Neural cell (in vitro differentiated cells): ENCODE measurements at regions not wholly inside any gene's neighbourhood (a gene's known extent, or its start where the extent isn't known, plus 50 kb on each side); places are given as distances from the start of the nearest gene placed in this dataset.
"Not testable (repeated sequence)": the region's sequence is repeated elsewhere in the genome, so short reads cannot be mapped to it uniquely, and the experiment has no call there.

Source experiments
- H2AFZ ChIP-seq: fragments of 200-600, 300-800 bp; sonication (generic), shearing (Covaris generic); 2 replicates; pipeline ENCODE4 v1.6.0; 2014; ENCODE audit warnings: low read depth, mild to moderate bottlenecking, antibody characterized with exemption, low read length, moderate library complexity
- H3F3A ChIP-seq: fragments of 200-600 bp; shearing (Covaris generic); 2 replicates; pipeline ENCODE4 v1.6.1; 2016; ENCODE audit warnings: mild to moderate bottlenecking, moderate library complexity, mixed read lengths, antibody characterized with exemption, low read length; ENCODE audit not compliant: insufficient read depth, poor library complexity, severe bottlenecking
- H3K27ac ChIP-seq: fragments of 200-600, 300-800 bp; sonication (generic), shearing (Covaris generic); 2 replicates; pipeline ENCODE4 v1.5.1; 2014; ENCODE audit warnings: mild to moderate bottlenecking, low read length, moderate library complexity
- H3K27me3 ChIP-seq: fragments of 300-800, 200-600 bp; sonication (generic), shearing (Covaris generic); 2 replicates; pipeline ENCODE4 v1.6.0; 2014; ENCODE audit warnings: mild to moderate bottlenecking, low read depth, low read length, moderate library complexity; ENCODE audit not compliant: insufficient read depth
- H3K36me3 ChIP-seq: fragments of 300-800, 200-600 bp; sonication (generic), shearing (Covaris generic); 2 replicates; pipeline ENCODE4 v1.5.1; 2014; ENCODE audit warnings: mild to moderate bottlenecking, antibody characterized with exemption, low read length, moderate library complexity; ENCODE audit not compliant: insufficient read depth
- H3K4me2 ChIP-seq: fragments of 300-800, 200-600 bp; sonication (generic), shearing (Covaris generic); 2 replicates; pipeline ENCODE4 v1.6.0; 2014; ENCODE audit warnings: mild to moderate bottlenecking, low read length
- H3K4me3 ChIP-seq: fragments of 300-800, 200-600 bp; sonication (generic), shearing (Covaris generic); 2 replicates; pipeline ENCODE4 v1.5.1; 2014; ENCODE audit warnings: mild to moderate bottlenecking, low read length, moderate library complexity
- H3K79me2 ChIP-seq: fragments of 200-600 bp; shearing (Covaris generic); replicated peaks from 2 replicates; pipeline ENCODE4 v1.6.0; 2014; ENCODE audit warnings: mild to moderate bottlenecking, low read length, moderate library complexity; ENCODE audit not compliant: insufficient read depth
- H3K9ac ChIP-seq: fragments of 300-800, 200-600 bp; sonication (generic), shearing (Covaris generic); 2 replicates; pipeline ENCODE4 v1.6.1; 2016; ENCODE audit warnings: mild to moderate bottlenecking, low read length, mixed read lengths
- H3K9me2 ChIP-seq: fragments of 200-600 bp; shearing (Covaris generic); 2 replicates; pipeline ENCODE4 v1.6.1; 2016; ENCODE audit warnings: mild to moderate bottlenecking, low read length, mixed read lengths; ENCODE audit not compliant: insufficient read depth
- H3K9me3 ChIP-seq: fragments of 200-600, 300-800 bp; sonication (generic), shearing (Covaris generic); 2 replicates; pipeline ENCODE4 v1.6.1; 2016; ENCODE audit warnings: mild to moderate bottlenecking, mixed run types, low read length, moderate library complexity, mixed read lengths
- H4K20me1 ChIP-seq: fragments of 200-600 bp; shearing (Covaris generic); 2 replicates; pipeline ENCODE4 v1.6.1; 2016; ENCODE audit warnings: mild to moderate bottlenecking, mixed run types; ENCODE audit not compliant: insufficient read depth
- CTCF ChIP-seq: fragments of 450-650 bp; IDR thresholded peaks from 2 replicates; pipeline ENCODE4 v1.5.1; 2014; ENCODE audit warnings: antibody characterized with exemption, mild to moderate bottlenecking, moderate library complexity; ENCODE audit not compliant: poor library complexity, severe bottlenecking
- EP300 ChIP-seq: fragments of 450-650 bp; conservative IDR thresholded peaks from 2 replicates; pipeline ENCODE4 v1.6.1; 2014; ENCODE audit warnings: antibody characterized with exemption, mild to moderate bottlenecking, moderate library complexity; ENCODE audit not compliant: poor library complexity, severe bottlenecking
- EZH2 ChIP-seq: fragments of 200-600, 300-800 bp; shearing (Covaris generic), sonication (generic); IDR thresholded peaks from 2 replicates; pipeline ENCODE4 v1.6.1; 2014; ENCODE audit warnings: antibody characterized with exemption, low read length, borderline replicate concordance, mild to moderate bottlenecking; ENCODE audit not compliant: insufficient read depth, poor library complexity, severe bottlenecking
- MXI1 ChIP-seq: fragments of 450-650 bp; conservative IDR thresholded peaks from 2 replicates; pipeline ENCODE4 v1.6.1; 2014; ENCODE audit warnings: antibody characterized with exemption, mild to moderate bottlenecking; ENCODE audit not compliant: poor library complexity, severe bottlenecking
- POLR2AphosphoS5 ChIP-seq: IDR thresholded peaks from 2 replicates; pipeline ENCODE4 v1.6.1; 2012
- RAD21 ChIP-seq: fragments of 450-650 bp; conservative IDR thresholded peaks from 2 replicates; pipeline ENCODE4 v1.6.1; 2014; ENCODE audit warnings: antibody characterized with exemption, mild to moderate bottlenecking, moderate library complexity
- REST ChIP-seq: IDR thresholded peaks from 2 replicates; pipeline ENCODE4 v1.6.1; 2012; ENCODE audit warnings: borderline replicate concordance
- SMC3 ChIP-seq: fragments of 450-650 bp; conservative IDR thresholded peaks from 2 replicates; pipeline ENCODE4 v1.6.1; 2014; ENCODE audit warnings: antibody characterized with exemption, mild to moderate bottlenecking, moderate library complexity; ENCODE audit not compliant: poor library complexity
- TAF1 ChIP-seq: IDR thresholded peaks from 2 replicates; pipeline ENCODE4 v1.6.1; 2012; ENCODE audit warnings: low read depth

- no peaks in the 10 kb centered on the region for H3F3A ChIP-seq
- no peaks in the 10 kb centered on the region for H3K79me2 ChIP-seq
- no peak overlapping the region for H3K27ac ChIP-seq
- no peaks in the 10 kb centered on the region for H3K27me3 ChIP-seq
- H4K20me1 ChIP-seq = no peaks in the 10 kb centered on the region
- no peaks in the 10 kb centered on the region for H3K9me2 ChIP-seq
- no peak for TF ChIP-seq EZH2
- TF ChIP-seq CTCF = no peak
- TF ChIP-seq REST = no peak
- TF ChIP-seq TAF1 = no peak
- TF ChIP-seq SMC3 = no peak
- TF ChIP-seq MXI1 = no peak
- TF ChIP-seq EP300 = no peak
- no peak overlapping the region for H3K4me3 ChIP-seq
- H3K4me2 ChIP-seq = no peak overlapping the region
- H2AFZ ChIP-seq = no peak overlapping the region
- no peak overlapping the region for H3K9ac ChIP-seq
- no peaks in the 10 kb centered on the region for H3K9me3 ChIP-seq
- no peaks in the 10 kb centered on the region for H3K36me3 ChIP-seq
Measured at GRCh38 chr6:85343428-85343827, 106.5 kb upstream of the NT5E start.

- no peaks in the 10 kb centered on the region for H3K9me3 ChIP-seq
- H3K79me2 ChIP-seq = no peaks in the 10 kb centered on the region
- H3K27ac ChIP-seq = no peak overlapping the region
- no peaks in the 10 kb centered on the region for H4K20me1 ChIP-seq
- no peak overlapping the region for H2AFZ ChIP-seq
- no peak overlapping the region for H3K9ac ChIP-seq
- H3K9me2 ChIP-seq = no peaks in the 10 kb centered on the region
- no peak overlapping the region for H3K4me2 ChIP-seq
- TF ChIP-seq CTCF = no peak
- no peak for TF ChIP-seq EZH2
- no peak for TF ChIP-seq TAF1
- no peak for TF ChIP-seq REST
- no peak for TF ChIP-seq POLR2AphosphoS5
- TF ChIP-seq MXI1 = no peak
- TF ChIP-seq RAD21 = no peak
- TF ChIP-seq SMC3 = no peak
- no peak for TF ChIP-seq EP300
- no peak overlapping the region for H3K4me3 ChIP-seq
- H3K36me3 ChIP-seq = no peaks in the 10 kb centered on the region
- H3K27me3 ChIP-seq = no peaks in the 10 kb centered on the region
- no peaks in the 10 kb centered on the region for H3F3A ChIP-seq
Measured at GRCh38 chr6:85329196-85329595, 120.7 kb upstream of the NT5E start.

GRCh38 chr6:85325811-85326210, 124.1 kb upstream of the NT5E start:
- not testable (repeated sequence) for H3K9me2 ChIP-seq, H3K36me3 ChIP-seq, H4K20me1 ChIP-seq, H3K4me3 ChIP-seq, H3K9ac ChIP-seq, H3K27me3 ChIP-seq, H3K4me2 ChIP-seq, H3K9me3 ChIP-seq, H3K79me2 ChIP-seq, H3F3A ChIP-seq, H3K27ac ChIP-seq, H2AFZ ChIP-seq
